Prostate gland (tissue), 2 donors: ENCODE measurements at regions not wholly inside any gene's neighbourhood (a gene's known extent, or its start where the extent isn't known, plus 50 kb on each side); places are given as distances from the start of the nearest gene placed in this dataset.

Experiments used
- POLR2A ChIP-seq: fragments of 450-650 bp; IDR thresholded peaks from one replicate; pipeline ENCODE4 v1.6.1; 2016; ENCODE audit warnings: antibody characterized with exemption, mild to moderate bottlenecking
- POLR2AphosphoS5 ChIP-seq: sonication (generic); formaldehyde crosslinking; IDR thresholded peaks from one replicate; pipeline ENCODE4 v1.6.1; 2017; ENCODE audit warnings: antibody characterized with exemption
- TF ChIP-seq, protein P1 (sequence below), 4 experiments: fragments of 200-600 bp in 2 of 4; fragments of 450-650 bp in 2 of 4; sonication (generic) in 2 of 4; IDR thresholded peaks; 1 replicate in 3 of 4; 2 replicates in 1 of 4; pipeline ENCODE4 v1.5.1; 2016 to 2019; ENCODE audit warnings: antibody characterized with exemption in 4 of 4, mild to moderate bottlenecking in 2 of 4, moderate library complexity in 2 of 4

DNA sequence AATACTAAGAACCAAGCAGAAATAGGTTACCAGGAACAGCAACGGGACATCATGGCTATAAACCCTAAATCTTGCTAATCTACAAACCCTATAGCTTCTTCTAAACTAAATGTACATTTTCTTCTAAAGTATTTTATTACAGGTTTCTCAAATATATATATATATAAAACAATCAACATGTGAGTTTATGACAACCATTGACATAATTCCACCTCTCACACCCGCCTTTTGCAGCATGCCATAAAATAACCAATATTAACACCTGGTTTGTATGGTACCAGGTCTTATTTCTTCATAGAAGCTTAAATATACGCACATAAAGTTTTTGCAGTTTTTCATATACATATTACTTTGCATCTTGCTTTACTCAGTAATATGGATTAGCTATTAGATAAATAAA lies 955.3 kb upstream of the LCORL start:
- TF ChIP-seq, protein P1, sequence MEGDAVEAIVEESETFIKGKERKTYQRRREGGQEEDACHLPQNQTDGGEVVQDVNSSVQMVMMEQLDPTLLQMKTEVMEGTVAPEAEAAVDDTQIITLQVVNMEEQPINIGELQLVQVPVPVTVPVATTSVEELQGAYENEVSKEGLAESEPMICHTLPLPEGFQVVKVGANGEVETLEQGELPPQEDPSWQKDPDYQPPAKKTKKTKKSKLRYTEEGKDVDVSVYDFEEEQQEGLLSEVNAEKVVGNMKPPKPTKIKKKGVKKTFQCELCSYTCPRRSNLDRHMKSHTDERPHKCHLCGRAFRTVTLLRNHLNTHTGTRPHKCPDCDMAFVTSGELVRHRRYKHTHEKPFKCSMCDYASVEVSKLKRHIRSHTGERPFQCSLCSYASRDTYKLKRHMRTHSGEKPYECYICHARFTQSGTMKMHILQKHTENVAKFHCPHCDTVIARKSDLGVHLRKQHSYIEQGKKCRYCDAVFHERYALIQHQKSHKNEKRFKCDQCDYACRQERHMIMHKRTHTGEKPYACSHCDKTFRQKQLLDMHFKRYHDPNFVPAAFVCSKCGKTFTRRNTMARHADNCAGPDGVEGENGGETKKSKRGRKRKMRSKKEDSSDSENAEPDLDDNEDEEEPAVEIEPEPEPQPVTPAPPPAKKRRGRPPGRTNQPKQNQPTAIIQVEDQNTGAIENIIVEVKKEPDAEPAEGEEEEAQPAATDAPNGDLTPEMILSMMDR (IDR thresholded peaks at IDR 0.05) = no peak
- TF ChIP-seq POLR2A = no peak
- TF ChIP-seq POLR2AphosphoS5 = no peak
